Type B pancreatic cell (in vitro differentiated cells): ENCODE measurements at regions not wholly inside any gene's neighbourhood (a gene's known extent, or its start where the extent isn't known, plus 50 kb on each side); places are given as distances from the start of the nearest gene placed in this dataset.

Experiments
- DNase-seq: peaks from one replicate; pipeline ENCODE4 v3.0.0; 2021; ENCODE audit warnings: mixed read lengths; ENCODE audit not compliant: unreplicated experiment; ENCODE audit errors: extremely low spot score
- H3K27ac Mint-ChIP-seq: 2 replicates; pipeline ENCODE4 v1.8.0; 2021; ENCODE audit warnings: mild to moderate bottlenecking, mixed read lengths
- H3K27me3 Mint-ChIP-seq: 2 replicates; pipeline ENCODE4 v1.8.0; 2021; ENCODE audit warnings: mixed read lengths
- H3K36me3 Mint-ChIP-seq: 2 replicates; pipeline ENCODE4 v1.8.0; 2021; ENCODE audit warnings: mixed read lengths
- H3K4me1 Mint-ChIP-seq: one replicate; pipeline ENCODE4 v1.8.0; 2021; ENCODE audit warnings: mixed read lengths; ENCODE audit not compliant: unreplicated experiment
- H3K4me3 Mint-ChIP-seq: 2 replicates; pipeline ENCODE4 v1.8.0; 2021; ENCODE audit warnings: mild to moderate bottlenecking, mixed read lengths
- H3K9me3 Mint-ChIP-seq: 2 replicates; pipeline ENCODE4 v1.8.0; 2021; ENCODE audit warnings: mixed read lengths
- TF ChIP-seq, protein P1 (sequence below): fragments of 200-600 bp; sonication (generic); conservative IDR thresholded peaks from 2 replicates; pipeline ENCODE4 v1.5.0; 2021; ENCODE audit warnings: antibody characterized with exemption, mild to moderate bottlenecking

DNA sequence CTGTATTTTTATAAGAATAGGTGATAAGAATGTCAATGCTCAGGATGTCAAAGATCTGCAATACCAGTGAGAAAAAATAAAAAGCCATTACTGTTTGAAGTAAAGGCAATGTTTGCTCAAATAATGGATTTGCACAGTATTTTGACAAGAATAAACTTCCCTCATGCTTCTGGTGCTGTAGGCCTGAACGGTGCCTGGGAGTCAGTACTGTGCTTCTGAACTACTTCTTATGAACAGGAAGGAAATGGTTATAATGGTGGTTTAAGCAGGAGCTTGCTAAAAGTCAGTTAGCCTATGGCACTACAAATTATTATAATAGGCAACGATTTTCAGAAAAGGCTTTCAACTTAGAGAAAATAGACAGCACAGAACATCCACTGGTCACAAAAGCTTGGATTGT lies 548.3 kb upstream of the CDH18 start:
- H3K36me3 Mint-ChIP-seq: no peaks in the 10 kb centered on the region
- H3K9me3 Mint-ChIP-seq: no peaks in the 10 kb centered on the region
- no peak overlapping the region for H3K4me3 Mint-ChIP-seq
- no peaks in the 10 kb centered on the region for H3K27me3 Mint-ChIP-seq
- H3K27ac Mint-ChIP-seq: no peak overlapping the region
- DNase-seq: no peak
- no peaks in the 10 kb centered on the region for H3K4me1 Mint-ChIP-seq
- TF ChIP-seq, protein P1, sequence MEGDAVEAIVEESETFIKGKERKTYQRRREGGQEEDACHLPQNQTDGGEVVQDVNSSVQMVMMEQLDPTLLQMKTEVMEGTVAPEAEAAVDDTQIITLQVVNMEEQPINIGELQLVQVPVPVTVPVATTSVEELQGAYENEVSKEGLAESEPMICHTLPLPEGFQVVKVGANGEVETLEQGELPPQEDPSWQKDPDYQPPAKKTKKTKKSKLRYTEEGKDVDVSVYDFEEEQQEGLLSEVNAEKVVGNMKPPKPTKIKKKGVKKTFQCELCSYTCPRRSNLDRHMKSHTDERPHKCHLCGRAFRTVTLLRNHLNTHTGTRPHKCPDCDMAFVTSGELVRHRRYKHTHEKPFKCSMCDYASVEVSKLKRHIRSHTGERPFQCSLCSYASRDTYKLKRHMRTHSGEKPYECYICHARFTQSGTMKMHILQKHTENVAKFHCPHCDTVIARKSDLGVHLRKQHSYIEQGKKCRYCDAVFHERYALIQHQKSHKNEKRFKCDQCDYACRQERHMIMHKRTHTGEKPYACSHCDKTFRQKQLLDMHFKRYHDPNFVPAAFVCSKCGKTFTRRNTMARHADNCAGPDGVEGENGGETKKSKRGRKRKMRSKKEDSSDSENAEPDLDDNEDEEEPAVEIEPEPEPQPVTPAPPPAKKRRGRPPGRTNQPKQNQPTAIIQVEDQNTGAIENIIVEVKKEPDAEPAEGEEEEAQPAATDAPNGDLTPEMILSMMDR: no peak

DNA sequence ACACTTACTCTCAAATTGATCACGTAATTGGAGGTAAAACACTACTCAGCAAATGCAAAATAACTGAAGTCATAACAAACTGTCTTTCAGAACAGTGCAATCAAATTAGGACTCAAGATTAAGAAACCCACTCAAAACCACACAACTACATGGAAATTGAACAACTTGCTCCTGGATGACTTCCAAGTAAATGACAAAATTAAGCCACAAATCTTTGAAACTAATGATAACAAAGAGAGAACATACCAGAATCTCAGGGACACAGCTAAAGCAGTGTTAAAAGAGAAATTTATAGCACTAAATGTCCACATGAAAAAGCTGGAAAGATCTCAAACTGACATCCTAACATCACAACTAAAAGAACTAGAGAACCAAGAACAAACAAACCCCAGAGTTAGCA lies 540.5 kb upstream of the CDH18 start:
- no peak for DNase-seq
- Mint-ChIP-seq H3K9me3 (peaks cover 11% of the 10 kb centered on the region), H3K27ac (no peak overlapping the region), H3K4me1 (no peaks in the 10 kb centered on the region), H3K4me3 (no peak overlapping the region), H3K27me3 (no peaks in the 10 kb centered on the region), H3K36me3 (no peaks in the 10 kb centered on the region)
- TF ChIP-seq, protein P1: no peak

DNA sequence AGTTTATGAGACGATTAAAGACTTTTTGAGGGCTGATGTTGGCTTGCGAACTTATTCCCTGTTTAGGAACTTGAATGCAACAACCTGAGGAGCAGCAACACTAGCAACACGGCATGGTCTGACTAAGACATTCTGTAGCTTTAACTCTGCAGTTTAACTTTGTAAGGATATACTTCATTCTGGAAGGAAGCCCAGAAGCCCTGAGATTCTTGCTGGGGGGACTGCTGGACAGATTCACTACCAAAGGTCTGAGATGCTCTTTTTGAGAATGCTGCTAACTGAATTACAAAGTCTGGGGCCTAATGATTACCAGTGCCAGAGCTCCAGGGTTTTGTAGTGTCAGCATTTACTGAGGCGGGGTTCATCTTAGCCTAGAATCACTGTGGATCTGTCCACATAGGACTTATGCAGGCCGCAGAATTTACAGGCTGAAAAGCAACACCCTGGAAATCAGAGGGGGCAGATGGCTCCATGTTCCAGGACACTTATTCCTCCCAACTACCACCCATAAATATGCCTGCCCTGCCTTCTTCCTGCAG lies 537.1 kb upstream of the CDH18 start:
- no peaks in the 10 kb centered on the region for H3K36me3 Mint-ChIP-seq
- H3K27me3 Mint-ChIP-seq: no peaks in the 10 kb centered on the region
- no peak overlapping the region for H3K27ac Mint-ChIP-seq
- no peaks in the 10 kb centered on the region for H3K4me1 Mint-ChIP-seq
- no peak overlapping the region for H3K4me3 Mint-ChIP-seq
- no peak for DNase-seq
- TF ChIP-seq, protein P1: no peak
- peaks cover 11% of the 10 kb centered on the region for H3K9me3 Mint-ChIP-seq

DNA sequence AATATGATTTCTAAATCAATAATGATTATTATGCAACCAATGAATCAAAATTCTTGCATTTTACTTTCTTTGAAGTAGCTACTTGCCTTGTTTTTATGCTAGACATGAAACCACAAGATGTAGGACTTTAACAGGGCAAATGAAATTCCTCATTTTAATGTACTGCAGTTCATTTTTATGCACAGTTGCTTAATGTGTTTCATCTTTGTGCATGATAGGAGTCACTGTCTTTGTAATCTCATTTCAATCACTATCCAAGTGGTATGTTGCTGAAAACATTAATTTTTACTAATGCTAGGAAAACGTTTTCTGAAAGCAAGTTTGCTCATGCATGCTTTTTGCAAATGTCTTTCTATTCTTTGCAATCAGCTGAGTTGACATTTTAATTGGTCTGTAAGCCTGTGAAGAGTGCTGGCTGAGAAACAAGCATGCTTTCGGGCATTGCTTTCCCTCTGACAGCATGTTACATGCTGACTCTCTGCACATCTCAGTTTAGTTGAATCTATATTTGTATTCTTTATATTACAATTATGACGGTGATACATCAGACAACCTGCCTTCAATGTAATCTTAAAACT lies 535.0 kb upstream of the CDH18 start:
- Mint-ChIP-seq H3K4me3 (no peak overlapping the region), H3K4me1 (no peaks in the 10 kb centered on the region), H3K27me3 (no peaks in the 10 kb centered on the region), H3K9me3 (peaks cover 4% of the 10 kb centered on the region), H3K27ac (no peak overlapping the region), H3K36me3 (no peaks in the 10 kb centered on the region)
- TF ChIP-seq, protein P1: no peak
- no peak for DNase-seq

DNA sequence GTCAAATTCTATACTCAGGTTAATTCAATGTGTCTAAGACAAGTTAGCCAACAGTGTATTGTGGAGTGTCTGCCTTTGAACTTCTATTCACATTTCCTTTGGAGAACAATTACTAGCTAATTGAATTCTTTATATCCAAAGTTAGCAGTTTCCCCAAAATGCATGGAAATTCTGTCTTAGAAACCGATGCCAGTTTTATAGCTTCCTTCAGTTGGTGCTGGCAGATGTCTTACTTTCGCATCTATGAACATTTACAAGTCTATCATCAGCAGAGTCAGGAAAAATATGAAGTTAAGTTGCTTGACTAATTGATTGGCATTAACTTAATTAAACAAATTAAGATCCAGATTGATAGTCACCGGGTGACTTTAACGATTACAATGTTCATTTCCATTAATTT lies 527.6 kb upstream of the CDH18 start:
- Mint-ChIP-seq H3K27me3 (no peaks in the 10 kb centered on the region), H3K27ac (no peak overlapping the region), H3K4me3 (no peak overlapping the region), H3K36me3 (no peaks in the 10 kb centered on the region), H3K9me3 (no peaks in the 10 kb centered on the region), H3K4me1 (no peaks in the 10 kb centered on the region)
- no peak for DNase-seq
- TF ChIP-seq, protein P1: no peak

DNA sequence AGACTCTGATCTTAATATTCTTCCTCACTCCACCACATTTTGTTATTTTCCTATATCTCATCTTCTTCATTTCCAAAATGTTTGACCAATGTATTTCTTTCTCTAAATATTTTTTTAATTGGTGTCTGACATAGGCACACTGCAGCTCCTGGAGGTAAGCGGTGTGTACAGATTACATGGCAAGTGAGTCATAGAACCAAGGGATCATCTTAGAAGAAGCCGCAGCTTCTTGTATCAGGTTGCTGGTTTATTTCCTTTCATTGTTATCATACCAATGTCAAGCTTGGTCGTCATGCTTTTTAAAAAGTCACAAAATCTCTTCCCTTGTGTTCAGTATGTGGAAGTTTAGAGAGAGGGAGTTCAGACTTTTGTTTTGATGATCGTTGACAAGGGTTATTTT lies 526.1 kb upstream of the CDH18 start:
- DNase-seq: no peak
- H3K36me3 Mint-ChIP-seq: no peaks in the 10 kb centered on the region
- TF ChIP-seq, protein P1: no peak
- no peak overlapping the region for H3K27ac Mint-ChIP-seq
- H3K4me1 Mint-ChIP-seq: no peaks in the 10 kb centered on the region
- no peaks in the 10 kb centered on the region for H3K9me3 Mint-ChIP-seq
- no peaks in the 10 kb centered on the region for H3K27me3 Mint-ChIP-seq
- H3K4me3 Mint-ChIP-seq: no peak overlapping the region
